CD4-positive, CD25-positive, alpha-beta regulatory T cell (primary cell): ENCODE measurements at regions not wholly inside any gene's neighbourhood (a gene's known extent, or its start where the extent isn't known, plus 50 kb on each side); places are given as distances from the start of the nearest gene placed in this dataset.

Experiments
- ATAC-seq, 2 donors: fragments of 150-1000 bp; cut with Tn5 transposase; one replicate each; pipeline ENCODE4 v1.10.0; 2021; ENCODE audit warnings: low read depth in 2 of 2, moderate number of reproducible peaks in 2 of 2, moderate library complexity in 1 of 2
- DNase-seq, 3 donors: peaks; one replicate each; pipeline versions ENCODE4 v3.0.0 to v3.0.0-alpha.2; 2012 to 2022; ENCODE audit warnings: mixed read lengths in 1 of 3
- H3K27ac ChIP-seq: one replicate; pipeline ENCODE4 v1.7.0; 2013; ENCODE audit warnings: mild to moderate bottlenecking, low read length; ENCODE audit not compliant: insufficient read depth, poor library complexity, severe bottlenecking
- H3K27me3 ChIP-seq: one replicate; pipeline ENCODE4 v1.7.0; 2013; ENCODE audit warnings: low read length; ENCODE audit not compliant: control insufficient read depth, insufficient read depth
- H3K36me3 ChIP-seq: one replicate; pipeline ENCODE4 v1.7.0; 2013; ENCODE audit warnings: mild to moderate bottlenecking, low read length, moderate library complexity; ENCODE audit not compliant: control insufficient read depth, insufficient read depth
- H3K4me1 ChIP-seq: 2 replicates; pipeline ENCODE4 v1.7.0; 2013; ENCODE audit warnings: mild to moderate bottlenecking, low read length; ENCODE audit not compliant: insufficient read depth, control insufficient read depth, poor library complexity, severe bottlenecking
- H3K4me3 ChIP-seq: one replicate; pipeline ENCODE4 v1.7.0; 2013; ENCODE audit warnings: low read depth, mild to moderate bottlenecking, low read length, moderate library complexity
- H3K9me3 ChIP-seq, 2 experiments: 1 replicate in 1 of 2; 2 replicates in 1 of 2; pipeline ENCODE4 v1.7.0; 2013; ENCODE audit warnings: low read length in 2 of 2, mild to moderate bottlenecking in 1 of 2, moderate library complexity in 1 of 2; ENCODE audit not compliant: control insufficient read depth in 2 of 2
- H3K27ac Mint-ChIP-seq, 3 donors: one replicate each; pipeline ENCODE4 v1.8.0; 2020 to 2022; ENCODE audit warnings: mild to moderate bottlenecking in 3 of 3, mixed read lengths in 3 of 3, moderate library complexity in 2 of 3
- H3K27me3 Mint-ChIP-seq: one replicate; pipeline ENCODE4 v1.8.0; 2022; ENCODE audit warnings: mild to moderate bottlenecking, mixed read lengths
- H3K36me3 Mint-ChIP-seq: one replicate; pipeline ENCODE4 v1.8.0; 2020; ENCODE audit warnings: mixed read lengths
- H3K4me1 Mint-ChIP-seq, 4 donors: one replicate each; pipeline ENCODE4 v1.8.0; 2020 to 2022; ENCODE audit warnings: mixed read lengths in 4 of 4, mild to moderate bottlenecking in 1 of 4
- H3K4me3 Mint-ChIP-seq, 4 donors: one replicate each; pipeline ENCODE4 v1.8.0; 2020 to 2022; ENCODE audit warnings: mild to moderate bottlenecking in 4 of 4, mixed read lengths in 4 of 4, moderate library complexity in 3 of 4
- H3K9me3 Mint-ChIP-seq, 7 donors: one replicate each; pipeline ENCODE4 v1.8.0; 2020 to 2022; ENCODE audit warnings: mixed read lengths in 7 of 7, mild to moderate bottlenecking in 3 of 7, moderate library complexity in 2 of 7

GRCh38 chr5:4442221-4442620 is 697.9 kb upstream of the ADAMTS16 start:
- no peaks in the 10 kb centered on the region for H3K36me3 ChIP-seq
- H3K27ac Mint-ChIP-seq: no peak overlapping the region
- no peak overlapping the region for H3K27ac ChIP-seq
- H3K27me3 ChIP-seq: no peaks in the 10 kb centered on the region
- H3K9me3 Mint-ChIP-seq: peaks cover 0 to 36% (median 10%) of the 10 kb centered on the region in 7 donors
- no peak overlapping the region for H3K4me3 Mint-ChIP-seq
- no peak overlapping the region for H3K4me3 ChIP-seq
- ATAC-seq (no peak), DNase-seq (no peak)
- no peaks in the 10 kb centered on the region for H3K27me3 Mint-ChIP-seq
- no peaks in the 10 kb centered on the region for H3K36me3 Mint-ChIP-seq
- peaks cover 4 to 7% of the 10 kb centered on the region in 2 experiments for H3K9me3 ChIP-seq
- H3K4me1 ChIP-seq: no peaks in the 10 kb centered on the region
- H3K4me1 Mint-ChIP-seq: no peaks in the 10 kb centered on the region

DNA sequence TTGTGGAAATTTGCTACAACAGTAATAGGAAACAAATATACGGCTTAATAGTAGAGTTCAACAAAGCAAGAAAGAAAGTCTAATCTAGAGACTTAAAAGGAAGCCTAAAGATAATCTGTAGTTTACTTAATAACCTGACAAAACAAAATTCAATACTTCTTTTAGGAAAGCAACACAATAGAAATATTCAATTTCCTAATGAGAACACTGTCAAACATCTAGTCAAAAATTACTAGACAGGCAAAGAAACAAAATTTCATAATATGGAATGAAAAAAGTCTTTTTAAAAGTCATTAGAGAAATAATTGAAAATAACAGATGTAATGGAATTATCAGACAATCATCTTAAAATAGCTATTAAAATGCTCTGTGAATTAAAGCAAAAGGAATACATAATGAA is 692.5 kb upstream of the ADAMTS16 start:
- Histone ChIP-seq H3K36me3 (no peaks in the 10 kb centered on the region), H3K9me3 (peaks cover 0 to 8% of the 10 kb centered on the region in 2 experiments), H3K27me3 (no peaks in the 10 kb centered on the region), H3K27ac (no peak overlapping the region), H3K4me3 (no peak overlapping the region), H3K4me1 (no peaks in the 10 kb centered on the region)
- DNase-seq (no peak), ATAC-seq (no peak)
- Mint-ChIP-seq H3K36me3 (no peaks in the 10 kb centered on the region), H3K27me3 (no peaks in the 10 kb centered on the region), H3K9me3 (peaks cover 0 to 30% (median 12%) of the 10 kb centered on the region in 7 donors), H3K4me3 (no peak overlapping the region), H3K4me1 (no peaks in the 10 kb centered on the region), H3K27ac (no peak overlapping the region)

- H3K36me3 ChIP-seq: no peaks in the 10 kb centered on the region
- H3K4me3 Mint-ChIP-seq: no peak overlapping the region
- no peak overlapping the region for H3K4me3 ChIP-seq
- ATAC-seq (no peak), DNase-seq (no peak)
- no peaks in the 10 kb centered on the region for H3K27me3 Mint-ChIP-seq
- no peaks in the 10 kb centered on the region for H3K36me3 Mint-ChIP-seq
- peaks cover 0 to 15% (median 4%) of the 10 kb centered on the region in 7 donors for H3K9me3 Mint-ChIP-seq
- no peaks in the 10 kb centered on the region for H3K4me1 ChIP-seq
- H3K4me1 Mint-ChIP-seq: no peaks in the 10 kb centered on the region
- H3K27ac Mint-ChIP-seq: no peak overlapping the region
- H3K27ac ChIP-seq: no peak overlapping the region
- H3K27me3 ChIP-seq: no peaks in the 10 kb centered on the region
- H3K9me3 ChIP-seq: peaks cover 0 to 9% of the 10 kb centered on the region in 2 experiments
These were observed 686.5 kb upstream of the ADAMTS16 start for GRCh38 chr5:4453655-4454054.

- no peak for DNase-seq
- Histone ChIP-seq H3K9me3 (peaks cover 2 to 5% of the 10 kb centered on the region in 2 experiments), H3K27ac (no peak overlapping the region), H3K27me3 (no peaks in the 10 kb centered on the region), H3K4me3 (no peak overlapping the region), H3K4me1 (no peaks in the 10 kb centered on the region), H3K36me3 (no peaks in the 10 kb centered on the region)
- ATAC-seq: no peak
- H3K27me3 Mint-ChIP-seq: no peaks in the 10 kb centered on the region
- no peak overlapping the region for H3K27ac Mint-ChIP-seq
- peaks cover 2 to 43% (median 5%) of the 10 kb centered on the region in 7 donors for H3K9me3 Mint-ChIP-seq
- H3K4me3 Mint-ChIP-seq: no peak overlapping the region
- no peaks in the 10 kb centered on the region for H3K4me1 Mint-ChIP-seq
- no peaks in the 10 kb centered on the region for H3K36me3 Mint-ChIP-seq
These were observed 660.7 kb upstream of the ADAMTS16 start for GRCh38 chr5:4479426-4479825.

DNA sequence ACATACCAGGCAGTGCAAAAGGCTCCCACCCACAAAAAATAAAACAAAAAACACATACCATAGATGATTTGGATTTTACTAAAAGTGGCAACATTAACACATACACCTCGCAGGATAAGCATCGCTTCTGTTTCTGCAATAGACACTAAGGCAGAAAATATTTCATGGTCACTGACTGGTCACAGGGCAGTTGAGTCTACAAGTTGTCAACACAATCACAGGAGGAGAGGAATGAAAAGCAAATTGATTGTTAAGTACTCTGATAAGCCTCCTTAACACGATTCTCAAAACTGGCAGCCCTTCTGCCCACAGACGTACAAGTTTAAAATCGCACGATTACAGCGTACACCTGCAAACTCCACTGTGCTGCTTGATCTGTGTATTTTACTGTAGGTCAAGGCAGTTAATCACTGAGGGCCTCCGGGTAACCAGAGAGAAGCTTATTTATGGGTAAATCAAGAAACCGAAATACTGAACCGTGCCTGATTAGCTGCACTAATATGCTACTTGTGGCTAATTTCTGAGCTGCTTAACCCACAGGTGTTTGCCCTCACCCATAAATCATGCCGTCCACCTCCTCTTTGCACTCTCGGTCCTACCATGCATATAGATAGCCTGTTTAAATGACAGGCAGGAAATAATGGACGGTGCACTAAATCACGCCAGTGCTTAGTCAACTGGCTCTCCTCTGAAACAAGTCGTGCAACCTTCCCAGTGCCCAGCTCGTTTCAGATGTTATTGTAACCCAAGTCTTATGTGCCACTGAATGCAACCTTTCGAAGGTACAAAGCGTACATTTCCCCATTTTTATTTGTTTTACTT is 659.4 kb upstream of the ADAMTS16 start:
- Mint-ChIP-seq H3K27me3 (no peaks in the 10 kb centered on the region), H3K4me1 (no peaks in the 10 kb centered on the region), H3K27ac (no peak overlapping the region), H3K9me3 (peaks cover 2 to 37% (median 7%) of the 10 kb centered on the region in 7 donors), H3K4me3 (no peak overlapping the region), H3K36me3 (no peaks in the 10 kb centered on the region)
- no peak for DNase-seq
- H3K4me3 ChIP-seq: no peak overlapping the region
- ATAC-seq: no peak
- H3K4me1 ChIP-seq: no peaks in the 10 kb centered on the region
- H3K9me3 ChIP-seq: peaks cover 2 to 5% of the 10 kb centered on the region in 2 experiments
- no peaks in the 10 kb centered on the region for H3K36me3 ChIP-seq
- no peak overlapping the region for H3K27ac ChIP-seq
- H3K27me3 ChIP-seq: no peaks in the 10 kb centered on the region

GRCh38 chr5:4487581-4487980 is 652.5 kb upstream of the ADAMTS16 start:
- H3K36me3 ChIP-seq: no peaks in the 10 kb centered on the region
- Mint-ChIP-seq H3K9me3 (peaks cover 2 to 23% (median 6%) of the 10 kb centered on the region in 7 donors), H3K4me3 (no peak overlapping the region), H3K27ac (no peak overlapping the region), H3K27me3 (no peaks in the 10 kb centered on the region), H3K36me3 (no peaks in the 10 kb centered on the region), H3K4me1 (no peaks in the 10 kb centered on the region)
- DNase-seq (no peak), ATAC-seq (no peak)
- H3K27me3 ChIP-seq: no peaks in the 10 kb centered on the region
- H3K27ac ChIP-seq: no peak overlapping the region
- H3K4me3 ChIP-seq: no peak overlapping the region
- no peaks in the 10 kb centered on the region for H3K4me1 ChIP-seq
- peaks cover 0 to 1% of the 10 kb centered on the region in 2 experiments for H3K9me3 ChIP-seq

DNA sequence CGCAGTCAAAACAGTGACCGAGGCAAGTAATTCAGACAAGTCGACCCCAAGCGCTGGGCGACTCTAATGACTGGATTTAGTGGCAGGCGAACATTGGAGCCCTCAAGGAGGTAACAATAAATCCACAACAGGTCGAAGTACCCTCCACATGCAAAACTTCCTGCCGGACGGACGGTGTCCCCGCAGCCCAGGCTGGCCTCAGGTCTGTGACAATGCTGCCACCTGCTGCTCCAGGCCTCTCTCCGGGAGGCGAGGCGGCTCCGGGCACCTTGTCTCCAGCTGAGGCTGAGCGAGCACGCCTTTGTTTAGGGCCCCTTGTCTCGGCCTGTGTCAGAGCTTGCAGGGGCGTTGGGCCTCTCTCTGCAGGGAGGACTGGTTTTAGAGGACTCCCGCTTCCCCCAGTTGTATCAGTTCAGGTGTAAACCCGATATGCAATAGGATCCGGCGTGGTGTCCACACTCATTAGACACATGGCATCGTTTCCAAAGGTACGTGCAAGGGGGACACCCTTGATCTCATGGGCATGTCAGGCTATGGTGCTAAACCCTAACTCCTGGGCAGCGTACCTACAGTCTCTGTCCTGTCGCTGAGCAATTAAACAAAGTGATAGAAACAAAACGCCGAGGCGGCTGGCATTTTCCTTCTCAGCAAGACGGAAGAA is 628.0 kb upstream of the ADAMTS16 start:
- H3K27me3 ChIP-seq: no peaks in the 10 kb centered on the region
- no peaks in the 10 kb centered on the region for H3K9me3 ChIP-seq
- H3K9me3 Mint-ChIP-seq: peaks cover 1 to 21% (median 5%) of the 10 kb centered on the region in 7 donors
- H3K36me3 ChIP-seq: no peaks in the 10 kb centered on the region
- no peak overlapping the region for H3K27ac ChIP-seq
- H3K4me3 ChIP-seq: no peak overlapping the region
- no peaks in the 10 kb centered on the region for H3K27me3 Mint-ChIP-seq
- DNase-seq (no peak), ATAC-seq (no peak)
- H3K27ac Mint-ChIP-seq: no peak overlapping the region
- no peak overlapping the region for H3K4me3 Mint-ChIP-seq
- no peaks in the 10 kb centered on the region for H3K36me3 Mint-ChIP-seq
- H3K4me1 Mint-ChIP-seq: no peaks in the 10 kb centered on the region
- H3K4me1 ChIP-seq: no peaks in the 10 kb centered on the region
